GM12873 (cell line): ENCODE measurements at regions not wholly inside any gene's neighbourhood (a gene's known extent, or its start where the extent isn't known, plus 50 kb on each side); places are given as distances from the start of the nearest gene placed in this dataset.

Experiments used
- TF ChIP-seq, protein P1 (sequence below): IDR thresholded peaks from 2 replicates; pipeline ENCODE4 v1.5.1; 2012; ENCODE audit warnings: low read depth, mild to moderate bottlenecking, moderate library complexity, low read length, control low read depth; ENCODE audit not compliant: insufficient read depth; ENCODE audit errors: missing control alignments

DNA sequence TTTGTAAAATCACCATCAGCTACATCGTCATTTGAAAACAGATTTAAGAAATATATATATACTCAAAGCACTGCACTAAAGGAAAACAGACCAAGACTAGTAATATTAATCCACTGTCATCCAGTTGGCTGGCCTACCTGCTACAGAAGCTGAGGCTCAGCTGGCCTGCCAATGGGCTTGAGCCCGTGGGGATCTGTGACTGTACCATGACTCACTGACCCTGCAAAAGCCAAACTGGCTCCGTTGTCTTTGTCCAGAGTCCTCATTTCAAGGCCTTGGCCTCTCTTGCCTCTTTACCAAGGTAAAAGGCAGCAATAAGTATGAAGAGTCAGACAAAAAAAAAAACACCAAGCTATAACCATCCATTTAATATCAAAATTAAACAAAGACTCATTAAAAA, 463.5 kb upstream of the RASGRP1 start:
- TF ChIP-seq, protein P1, sequence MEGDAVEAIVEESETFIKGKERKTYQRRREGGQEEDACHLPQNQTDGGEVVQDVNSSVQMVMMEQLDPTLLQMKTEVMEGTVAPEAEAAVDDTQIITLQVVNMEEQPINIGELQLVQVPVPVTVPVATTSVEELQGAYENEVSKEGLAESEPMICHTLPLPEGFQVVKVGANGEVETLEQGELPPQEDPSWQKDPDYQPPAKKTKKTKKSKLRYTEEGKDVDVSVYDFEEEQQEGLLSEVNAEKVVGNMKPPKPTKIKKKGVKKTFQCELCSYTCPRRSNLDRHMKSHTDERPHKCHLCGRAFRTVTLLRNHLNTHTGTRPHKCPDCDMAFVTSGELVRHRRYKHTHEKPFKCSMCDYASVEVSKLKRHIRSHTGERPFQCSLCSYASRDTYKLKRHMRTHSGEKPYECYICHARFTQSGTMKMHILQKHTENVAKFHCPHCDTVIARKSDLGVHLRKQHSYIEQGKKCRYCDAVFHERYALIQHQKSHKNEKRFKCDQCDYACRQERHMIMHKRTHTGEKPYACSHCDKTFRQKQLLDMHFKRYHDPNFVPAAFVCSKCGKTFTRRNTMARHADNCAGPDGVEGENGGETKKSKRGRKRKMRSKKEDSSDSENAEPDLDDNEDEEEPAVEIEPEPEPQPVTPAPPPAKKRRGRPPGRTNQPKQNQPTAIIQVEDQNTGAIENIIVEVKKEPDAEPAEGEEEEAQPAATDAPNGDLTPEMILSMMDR: no peak

GRCh38 chr15:39029741-39030140, 465.1 kb upstream of the RASGRP1 start:
- TF ChIP-seq, protein P1: no peak

DNA sequence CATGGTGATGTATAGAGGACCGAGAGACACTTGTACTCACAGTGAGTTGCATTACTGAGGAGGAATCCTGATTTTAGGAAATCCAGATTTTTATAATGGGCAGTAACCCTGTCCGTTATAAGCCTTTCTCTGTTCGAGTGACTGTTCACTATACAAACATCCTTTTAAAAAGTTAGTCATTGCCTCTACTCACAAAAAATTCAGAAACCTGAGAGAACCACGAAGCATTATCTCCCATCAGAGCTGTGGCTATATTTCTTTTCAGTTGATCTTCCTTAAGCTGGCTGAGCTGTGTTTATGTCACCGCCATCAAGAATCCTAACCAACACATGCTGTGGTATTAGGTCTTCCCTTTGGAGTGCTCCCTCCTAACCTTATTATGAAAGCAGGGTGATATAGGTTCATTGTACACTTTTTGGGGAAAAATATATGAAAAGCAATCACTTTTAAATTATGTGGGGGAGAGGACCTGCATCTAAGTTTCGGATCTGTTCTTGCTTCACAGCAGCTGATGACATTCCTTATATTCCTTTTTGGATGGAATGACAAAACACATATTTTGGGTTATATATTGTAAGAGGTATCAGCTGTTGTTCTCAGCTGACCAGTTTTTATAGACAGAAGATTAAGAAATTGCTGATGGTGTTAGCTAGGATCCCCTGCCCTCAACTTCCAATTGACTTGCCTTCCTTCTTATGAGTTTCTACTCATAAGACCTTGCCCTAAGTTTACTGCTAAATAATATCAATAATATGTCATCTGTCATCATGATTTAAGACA, 465.9 kb upstream of the RASGRP1 start:
- TF ChIP-seq, protein P1: no peak

- TF ChIP-seq, protein P1: no peak
Measured at GRCh38 chr15:39031596-39031995, 467.0 kb upstream of the RASGRP1 start.

- TF ChIP-seq, protein P1: no peak
Measured at GRCh38 chr15:39034816-39035215, 470.2 kb upstream of the RASGRP1 start.

DNA sequence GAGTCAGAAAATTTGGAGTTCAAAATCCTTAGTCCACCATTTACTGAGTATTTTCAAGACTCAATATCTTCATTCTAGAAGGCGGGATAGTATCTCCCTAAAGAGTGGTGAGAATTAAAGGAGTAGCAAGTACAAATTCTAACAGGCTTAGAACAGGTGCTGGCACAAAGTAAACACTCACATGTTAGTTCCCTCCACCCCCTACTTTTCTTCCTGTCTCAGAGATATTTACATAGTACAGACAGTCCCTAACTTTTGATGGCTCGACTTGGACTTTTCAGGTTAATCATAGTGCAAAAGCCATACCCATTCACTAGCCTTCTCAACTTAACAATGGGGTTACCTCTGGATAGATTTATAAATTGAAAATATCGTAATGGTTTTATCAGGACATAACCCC, 476.2 kb upstream of the RASGRP1 start:
- TF ChIP-seq, protein P1: no peak

- TF ChIP-seq, protein P1: no peak
Measured at GRCh38 chr15:39041979-39042495, 477.4 kb upstream of the RASGRP1 start.
